HEK293 (cell line): ENCODE measurements at regions not wholly inside any gene's neighbourhood (a gene's known extent, or its start where the extent isn't known, plus 50 kb on each side); places are given as distances from the start of the nearest gene placed in this dataset.

Experiments
- CTCF ChIA-PET: fragments of 350-600 bp; formaldehyde crosslinking; extraction: SDS; loops from one replicate; lab custom pipeline; 2021; ENCODE audit warnings: antibody characterized with exemption; lab: Yijun Ruan, JAX
- POLR2A ChIA-PET: fragments of 300-600 bp; formaldehyde crosslinking; extraction: SDS; loops from one replicate; lab custom pipeline; 2020; ENCODE audit warnings: antibody characterized with exemption, inconsistent platforms; lab: Yijun Ruan, JAX
- H3K27ac ChIP-seq: fragments of 200-500 bp; sonication (Bioruptor generic); 2 replicates; pipeline ENCODE4 v1.5.1; 2014; ENCODE audit warnings: low read depth, low read length, control low read depth, inconsistent platforms; ENCODE audit errors: extremely low read depth
- H3K36me3 ChIP-seq, 2 experiments: fragments of 200-500 bp in 1 of 2; sonication (Bioruptor generic) in 1 of 2; 1 replicate in 1 of 2; 2 replicates in 1 of 2; pipeline ENCODE4 v1.5.1; 2014 to 2017; ENCODE audit warnings: inconsistent platforms in 2 of 2, low read length in 2 of 2; ENCODE audit not compliant: control insufficient read depth in 2 of 2, insufficient read depth in 1 of 2
- H3K4me1 ChIP-seq: fragments of 200-500 bp; sonication (Bioruptor generic); 2 replicates; pipeline ENCODE4 v1.5.1; 2014; ENCODE audit warnings: mild to moderate bottlenecking, low read length, inconsistent platforms; ENCODE audit not compliant: control insufficient read depth, insufficient read depth
- H3K4me3 ChIP-seq: 2 replicates; pipeline ENCODE4 v1.5.1; 2011; ENCODE audit warnings: low read depth, mild to moderate bottlenecking, control low read depth, low read length, moderate library complexity
- H3K9me3 ChIP-seq: fragments of 200-500 bp; sonication (Bioruptor generic); 2 replicates; pipeline ENCODE4 v1.5.1; 2014; ENCODE audit warnings: low read depth, low read length, inconsistent platforms; ENCODE audit not compliant: control insufficient read depth, insufficient read depth
- BCL11B ChIP-seq: fragments of 450-650 bp; formaldehyde crosslinking; IDR thresholded peaks from 2 replicates; pipeline ENCODE4 v1.5.1; 2016; ENCODE audit warnings: low read depth, missing biosample characterization, missing genetic modification characterization
- ELK4 ChIP-seq: IDR thresholded peaks from 2 replicates; pipeline ENCODE4 v1.6.1; 2011; ENCODE audit warnings: mild to moderate bottlenecking, low read depth, low read length, borderline replicate concordance
- HOXA7 ChIP-seq: sonication (generic); formaldehyde crosslinking; IDR thresholded peaks from 2 replicates; pipeline ENCODE4 v1.8.1; 2022; ENCODE audit warnings: missing genetic modification reagents, borderline replicate concordance
- PRDM1 ChIP-seq: fragments of 450-650 bp; formaldehyde crosslinking; IDR thresholded peaks from 2 replicates; pipeline ENCODE4; 2016; ENCODE audit warnings: missing biosample characterization, missing genetic modification characterization
- SCRT2 ChIP-seq: fragments of 450-650 bp; formaldehyde crosslinking; IDR thresholded peaks from 2 replicates; pipeline ENCODE4 v1.5.1; 2016; ENCODE audit warnings: missing biosample characterization, missing genetic modification characterization
- SP3 ChIP-seq: fragments of 450-650 bp; formaldehyde crosslinking; IDR thresholded peaks from 2 replicates; pipeline ENCODE4 v1.5.1; 2016; ENCODE audit warnings: missing biosample characterization, missing genetic modification characterization
- ZBTB6 ChIP-seq: fragments of 450-650 bp; formaldehyde crosslinking; IDR thresholded peaks from 2 replicates; pipeline ENCODE4 v1.5.1; 2017; ENCODE audit warnings: missing biosample characterization, missing genetic modification characterization
- ZFP41 ChIP-seq: fragments of 450-650 bp; formaldehyde crosslinking; IDR thresholded peaks from 2 replicates; pipeline ENCODE4 v1.5.1; 2016; ENCODE audit warnings: missing biosample characterization, missing genetic modification characterization, borderline replicate concordance
- ZNF121 ChIP-seq: fragments of 450-650 bp; formaldehyde crosslinking; IDR thresholded peaks from 2 replicates; pipeline ENCODE4 v1.5.1; 2016; ENCODE audit warnings: missing biosample characterization, missing genetic modification characterization
- ZNF138 ChIP-seq: fragments of 450-650 bp; formaldehyde crosslinking; IDR thresholded peaks from 2 replicates; pipeline ENCODE4 v1.5.1; 2016; ENCODE audit warnings: missing biosample characterization, missing genetic modification characterization, borderline replicate concordance
- ZNF155 ChIP-seq: fragments of 450-650 bp; formaldehyde crosslinking; IDR thresholded peaks from 2 replicates; pipeline ENCODE4 v1.5.1; 2016; ENCODE audit warnings: missing biosample characterization, missing genetic modification characterization
- ZNF157 ChIP-seq: fragments of 450-650 bp; formaldehyde crosslinking; IDR thresholded peaks from 2 replicates; pipeline ENCODE4 v1.5.1; 2016; ENCODE audit warnings: missing biosample characterization, missing genetic modification characterization
- ZNF24 ChIP-seq: fragments of 450-650 bp; formaldehyde crosslinking; IDR thresholded peaks from 2 replicates; pipeline ENCODE4 v1.5.1; 2016; ENCODE audit warnings: missing biosample characterization, missing genetic modification characterization
- ZNF266 ChIP-seq: fragments of 450-650 bp; formaldehyde crosslinking; IDR thresholded peaks from 2 replicates; pipeline ENCODE4 v1.5.1; 2016; ENCODE audit warnings: missing biosample characterization, missing genetic modification characterization, low read depth
- ZNF302 ChIP-seq: fragments of 450-650 bp; formaldehyde crosslinking; IDR thresholded peaks from 2 replicates; pipeline ENCODE4 v1.5.1; 2016; ENCODE audit warnings: missing biosample characterization, missing genetic modification characterization, low read depth
- ZNF404 ChIP-seq: fragments of 450-650 bp; formaldehyde crosslinking; IDR thresholded peaks from 2 replicates; pipeline ENCODE4 v1.5.1; 2017; ENCODE audit warnings: missing biosample characterization, missing genetic modification characterization
- ZNF518A ChIP-seq: fragments of 450-650 bp; formaldehyde crosslinking; conservative IDR thresholded peaks from 2 replicates; pipeline ENCODE4 v1.5.1; 2016; ENCODE audit warnings: low read depth, missing biosample characterization, missing genetic modification characterization
- ZNF530 ChIP-seq: fragments of 450-650 bp; formaldehyde crosslinking; IDR thresholded peaks from 2 replicates; pipeline ENCODE4 v1.5.1; 2016; ENCODE audit warnings: low read depth, missing biosample characterization, missing genetic modification characterization
- ZNF623 ChIP-seq: fragments of 450-650 bp; formaldehyde crosslinking; IDR thresholded peaks from 2 replicates; pipeline ENCODE4 v1.5.1; 2016; ENCODE audit warnings: missing biosample characterization, missing genetic modification characterization
- ZNF692 ChIP-seq: fragments of 450-650 bp; formaldehyde crosslinking; IDR thresholded peaks from 2 replicates; pipeline ENCODE4 v1.5.1; 2016; ENCODE audit warnings: missing biosample characterization, missing genetic modification characterization
- ZNF701 ChIP-seq: fragments of 450-650 bp; formaldehyde crosslinking; IDR thresholded peaks from 2 replicates; pipeline ENCODE4 v1.5.1; 2016; ENCODE audit warnings: missing biosample characterization, missing genetic modification characterization
- ZNF704 ChIP-seq: fragments of 450-650 bp; formaldehyde crosslinking; IDR thresholded peaks from 2 replicates; pipeline ENCODE4 v1.5.1; 2016; ENCODE audit warnings: missing biosample characterization, missing genetic modification characterization
- ZNF843 ChIP-seq: fragments of 450-650 bp; formaldehyde crosslinking; IDR thresholded peaks from 2 replicates; pipeline ENCODE4 v1.5.1; 2016; ENCODE audit warnings: missing biosample characterization, missing genetic modification characterization

- no peaks in the 10 kb centered on the region for H3K36me3 ChIP-seq
- POLR2A ChIA-PET: no interaction called here
- no peaks in the 10 kb centered on the region for H3K4me1 ChIP-seq
- CTCF ChIA-PET: no interaction called here
- H3K4me3 ChIP-seq: no peak overlapping the region
- TF ChIP-seq ZBTB6 (tag by site-specific recombination): no peak
- no peak for TF ChIP-seq ZNF121 (tag by site-specific recombination)
- TF ChIP-seq ZNF704 (tag by site-specific recombination): no peak
- no peak for TF ChIP-seq ZNF138 (tag by site-specific recombination)
- no peak for TF ChIP-seq ZNF530
- TF ChIP-seq ZNF692: no peak
- no peak overlapping the region for H3K27ac ChIP-seq
- H3K9me3 ChIP-seq: no peaks in the 10 kb centered on the region
Measured at GRCh38 chr11:79667380-79667779, 226.6 kb upstream of the TENM4 start.

- Histone ChIP-seq H3K9me3 (no peaks in the 10 kb centered on the region), H3K4me3 (no peak overlapping the region), H3K36me3 (no peaks in the 10 kb centered on the region), H3K27ac (no peak overlapping the region), H3K4me1 (no peaks in the 10 kb centered on the region)
- ChIA-PET POLR2A (no interaction called here), CTCF (no interaction called here)
- TF ChIP-seq ZNF843 (tag by site-specific recombination) (no peak), ZNF701 (no peak), ZNF404 (no peak), ZNF24 (tag by site-specific recombination) (no peak), ZFP41 (no peak), SCRT2 (tag by site-specific recombination) (no peak), ZNF157 (tag by site-specific recombination) (no peak)
Measured at GRCh38 chr11:79663017-79663416, 222.2 kb upstream of the TENM4 start.

GRCh38 chr11:79661373-79661772, 220.5 kb upstream of the TENM4 start:
- Histone ChIP-seq H3K36me3 (no peaks in the 10 kb centered on the region), H3K4me3 (no peak overlapping the region), H3K4me1 (no peaks in the 10 kb centered on the region), H3K9me3 (no peaks in the 10 kb centered on the region), H3K27ac (no peak overlapping the region)
- ChIA-PET POLR2A (no interaction called here), CTCF (no interaction called here)
- TF ChIP-seq ZNF623 (no peak), ZNF121 (tag by site-specific recombination) (no peak), BCL11B (tag by site-specific recombination) (no peak), ZFP41 (no peak), SP3 (tag by site-specific recombination) (no peak), HOXA7 (no peak), ZNF518A (tag by site-specific recombination) (no peak), PRDM1 (tag by site-specific recombination) (no peak), ZNF302 (no peak), ZNF266 (tag by site-specific recombination) (no peak), ZNF155 (tag by site-specific recombination) (no peak), ELK4 (no peak)
